GM19025 (cell line): ENCODE measurements at regions not wholly inside any gene's neighbourhood (a gene's known extent, or its start where the extent isn't known, plus 50 kb on each side); places are given as distances from the start of the nearest gene placed in this dataset.

Source experiments
- ATAC-seq: cut with Tn5 transposase; IDR thresholded peaks from one replicate; pipeline ENCODE4 v1.9.1; 2021; ENCODE audit warnings: mild to moderate bottlenecking, low read depth, moderate library complexity; ENCODE audit not compliant: unreplicated experiment

DNA sequence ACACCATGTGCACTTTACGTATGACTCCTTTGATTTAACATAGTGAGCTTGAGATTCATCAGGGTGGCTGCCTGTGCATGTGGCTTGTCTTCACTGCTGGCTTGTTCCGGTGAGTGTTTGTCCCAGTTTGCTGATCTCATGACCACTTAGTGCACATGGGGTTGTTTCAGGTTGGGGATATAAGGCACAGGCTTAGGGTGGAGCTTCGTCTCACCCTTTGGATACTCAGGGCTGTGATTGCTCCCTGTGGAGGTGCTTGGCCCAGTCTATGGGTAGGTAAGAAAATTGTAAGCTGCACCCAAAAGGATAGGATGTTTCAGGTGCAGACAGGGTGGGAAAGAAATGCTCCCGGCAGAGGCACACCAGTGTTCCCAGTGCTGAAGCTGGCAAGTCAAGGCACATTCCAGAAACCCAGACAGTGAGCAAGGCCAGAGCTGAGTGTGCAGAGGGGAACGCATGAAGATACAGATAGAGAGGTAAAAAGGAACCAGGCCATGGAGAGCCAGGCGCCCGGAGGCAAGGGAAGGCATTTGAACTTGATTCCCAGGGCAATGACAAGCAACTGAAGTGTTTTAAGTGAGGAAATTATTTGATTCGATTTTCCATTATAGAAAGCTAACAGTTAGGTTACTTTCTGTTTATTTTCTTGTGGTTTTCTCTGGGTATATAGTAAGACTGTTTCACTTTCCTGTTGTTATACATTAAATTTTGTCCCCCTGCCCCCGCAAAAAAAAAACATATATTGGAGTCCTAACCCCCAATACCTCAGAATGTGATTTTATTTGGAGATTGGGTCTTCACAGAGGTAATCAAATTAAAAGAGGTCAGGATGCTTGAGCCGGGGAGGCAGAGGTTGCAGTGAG, 289.8 kb upstream of the KLF6 start:
- ATAC-seq = no peak

DNA sequence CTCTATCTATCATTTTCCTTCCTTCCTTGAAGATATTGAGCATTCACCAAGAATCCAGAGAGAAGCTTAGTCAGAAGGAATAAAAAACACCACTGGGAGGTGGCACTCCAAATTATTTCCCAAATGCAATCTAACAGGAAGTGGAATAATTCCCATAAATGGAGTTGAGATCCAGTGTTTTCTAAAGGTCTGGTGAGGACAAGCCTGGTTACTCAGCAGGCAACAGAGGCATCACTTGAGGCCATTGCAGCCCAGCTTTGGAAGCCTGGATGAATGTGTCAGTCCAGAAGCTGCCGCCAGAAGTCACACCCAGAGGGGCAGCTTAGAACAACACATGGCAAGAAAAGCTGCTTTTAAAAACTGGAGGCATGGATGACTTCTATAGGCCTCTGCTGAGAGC, 288.9 kb upstream of the KLF6 start:
- no peak for ATAC-seq

DNA sequence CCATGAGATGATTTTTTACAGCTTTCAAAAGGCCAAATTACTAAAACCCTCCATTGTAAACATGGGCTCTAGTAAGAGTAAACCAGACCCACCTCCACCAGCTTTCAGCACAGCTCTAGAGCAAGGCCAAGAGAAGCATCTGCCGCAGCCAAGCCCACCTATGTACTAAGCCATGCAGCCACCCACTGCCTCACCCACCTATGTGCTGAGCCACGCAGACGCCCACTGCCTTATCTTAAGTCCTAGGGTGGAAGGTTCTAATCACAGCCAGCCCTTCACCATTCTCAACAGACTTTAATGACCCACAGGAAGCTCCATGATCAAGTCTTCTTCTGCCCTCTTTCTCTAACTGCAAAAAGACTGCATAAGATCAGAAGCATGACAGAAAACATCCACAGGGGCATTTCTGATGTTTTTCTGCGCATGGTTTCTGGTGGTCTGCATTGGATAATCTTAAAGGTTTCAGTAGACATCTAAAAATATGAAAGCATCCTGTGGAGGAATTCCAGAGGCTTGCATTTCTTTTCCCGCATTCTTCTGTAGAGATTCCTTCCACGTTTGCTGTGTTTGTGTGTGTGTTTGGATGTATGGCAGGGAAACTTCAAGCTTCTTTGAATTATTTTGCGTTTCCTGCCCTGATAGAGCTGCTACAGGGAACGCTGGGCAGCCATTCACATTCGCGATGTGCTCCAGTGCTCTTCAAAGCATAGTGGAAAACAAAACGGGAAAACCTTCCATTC, 286.1 kb upstream of the KLF6 start:
- no peak for ATAC-seq

DNA sequence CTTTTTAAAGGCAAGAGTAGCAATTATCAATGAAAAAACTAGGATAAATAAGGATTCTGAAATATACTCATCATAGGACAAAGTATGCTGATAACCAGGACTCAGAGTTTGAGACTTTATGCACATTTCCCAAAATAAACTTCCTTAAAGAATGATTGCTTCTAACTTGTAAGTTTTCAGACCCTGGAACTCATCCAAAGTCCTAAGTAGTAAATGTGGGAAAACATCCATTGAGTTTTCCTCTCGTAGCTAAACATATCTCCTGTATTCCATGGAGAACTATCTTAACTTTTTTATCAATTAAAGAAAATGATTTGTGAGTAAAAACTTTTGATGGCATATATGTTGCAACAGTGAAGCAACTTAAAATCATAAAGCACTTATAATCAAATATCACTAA, 285.2 kb upstream of the KLF6 start:
- ATAC-seq = no peak

DNA sequence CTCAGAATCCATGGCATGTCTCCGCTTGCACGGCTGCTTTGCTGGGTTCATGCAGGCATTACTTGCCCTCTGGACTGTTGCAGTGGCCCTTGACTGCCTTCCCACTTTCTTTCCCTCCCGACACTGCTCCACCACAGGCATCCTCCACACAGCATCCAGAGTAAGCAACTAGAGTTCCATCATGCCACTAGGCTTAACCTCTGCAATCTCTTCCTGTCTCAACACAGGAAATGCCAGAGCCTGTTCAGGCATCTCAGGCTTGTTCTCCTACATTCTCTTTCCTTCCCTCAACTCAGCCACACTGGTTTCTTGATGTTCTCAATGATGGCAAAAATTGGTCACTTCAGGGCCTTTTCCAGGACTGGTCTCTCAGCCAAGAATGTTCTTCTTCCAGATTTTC, 284.5 kb upstream of the KLF6 start:
- no peak for ATAC-seq

DNA sequence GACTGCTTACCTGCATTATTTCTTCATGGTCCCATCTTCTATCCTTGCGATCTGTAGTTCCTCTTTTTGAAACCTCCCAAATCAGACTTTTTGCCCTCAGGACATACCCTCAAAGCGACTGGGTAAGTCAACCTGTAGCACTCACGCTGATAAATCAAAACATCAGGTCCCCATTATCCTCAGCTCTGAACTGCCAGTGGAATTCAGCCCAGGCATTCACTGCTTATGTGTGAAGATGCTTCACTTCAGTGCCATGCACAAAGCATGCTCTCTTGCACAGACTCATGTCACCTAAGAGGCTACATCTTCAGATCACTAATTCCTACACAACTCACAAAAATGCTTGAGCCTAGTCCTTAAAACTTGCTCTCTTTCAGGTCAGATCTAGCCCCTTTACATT, 283.6 kb upstream of the KLF6 start:
- no peak for ATAC-seq

DNA sequence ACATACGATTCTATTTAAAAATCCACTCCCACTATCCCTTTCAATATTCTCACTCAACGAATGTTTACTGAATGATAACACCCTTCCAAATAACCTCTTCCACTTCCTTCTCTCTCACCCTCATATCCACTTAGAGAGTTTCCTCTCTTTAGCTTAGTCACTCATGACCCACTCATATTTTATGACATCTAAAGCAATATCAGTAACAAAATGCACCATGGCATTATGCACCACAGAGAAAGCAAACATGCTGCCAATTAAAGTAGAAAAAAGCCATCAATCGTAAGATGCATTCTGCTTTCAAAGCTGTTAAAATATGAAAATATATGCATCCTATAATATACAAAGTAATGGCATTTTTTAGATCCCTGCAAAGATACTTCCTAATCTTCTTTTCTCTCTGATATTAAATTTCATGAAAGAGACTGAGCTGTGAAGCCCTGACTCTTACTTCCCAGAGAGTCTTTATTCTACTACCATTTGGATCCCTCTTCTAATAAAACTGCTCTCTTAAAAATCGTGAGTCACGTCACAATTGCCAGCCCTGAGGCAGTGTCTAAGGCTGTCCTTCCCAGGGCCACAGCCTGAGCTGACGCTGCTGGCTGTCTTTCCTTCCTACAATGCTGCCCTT, 283.0 kb upstream of the KLF6 start:
- no peak for ATAC-seq

DNA sequence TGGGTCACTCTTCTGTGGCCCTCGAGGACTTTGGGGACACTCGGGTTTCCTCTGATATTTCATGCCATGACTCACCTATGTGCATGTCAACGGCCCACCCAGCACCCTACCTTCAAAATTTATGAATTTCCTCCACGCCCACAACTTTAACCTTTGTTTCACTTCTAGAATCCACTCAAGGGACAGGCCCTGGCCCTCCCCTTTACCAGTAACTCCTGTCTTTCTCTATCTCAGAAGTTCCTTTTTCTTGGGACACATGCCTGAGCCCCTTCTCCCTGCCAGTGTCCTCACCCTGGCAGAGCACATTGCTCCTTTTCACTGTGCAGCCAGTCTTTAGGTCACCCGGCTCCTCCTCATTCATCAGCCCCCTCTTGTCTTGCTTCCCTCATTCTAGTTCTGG, 282.5 kb upstream of the KLF6 start:
- no peak for ATAC-seq

DNA sequence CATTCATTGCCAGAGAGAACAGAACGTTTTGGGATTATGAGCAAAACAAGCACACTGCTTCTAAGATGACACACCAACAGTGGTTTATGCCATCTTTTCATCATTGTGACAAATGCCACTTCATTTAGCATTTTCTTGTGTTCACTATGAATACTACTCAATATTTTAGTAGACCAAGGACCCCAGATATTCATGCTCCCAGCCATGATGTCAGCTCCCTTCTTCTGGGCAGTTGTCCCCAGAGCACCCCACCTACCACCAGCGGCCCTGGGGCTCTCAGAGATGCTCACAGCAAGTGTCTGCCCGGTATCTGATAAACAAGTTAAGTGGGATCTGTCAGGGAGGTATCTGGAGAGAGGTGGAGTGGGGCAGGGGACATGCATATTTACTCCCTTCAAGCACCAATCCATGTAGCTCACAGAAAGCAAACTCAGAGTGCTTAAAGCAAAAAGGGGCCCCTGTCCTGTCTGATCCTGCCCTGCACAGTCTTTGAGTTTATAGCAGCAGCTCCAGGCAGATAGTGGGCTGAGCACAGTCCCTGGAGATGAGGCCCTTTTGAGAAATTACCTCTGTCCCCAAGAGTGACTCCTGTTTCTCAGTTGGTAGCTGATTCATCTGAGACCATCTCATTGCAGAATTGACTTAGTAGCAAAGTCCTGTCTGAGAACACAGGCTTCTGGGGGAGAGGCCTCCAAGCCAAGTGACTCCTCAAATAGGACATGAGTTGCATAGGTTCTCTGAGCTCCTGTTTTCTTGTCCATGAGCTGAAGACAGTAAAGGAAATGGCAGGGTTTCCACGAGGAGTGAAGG, 281.8 kb upstream of the KLF6 start:
- ATAC-seq = no peak

DNA sequence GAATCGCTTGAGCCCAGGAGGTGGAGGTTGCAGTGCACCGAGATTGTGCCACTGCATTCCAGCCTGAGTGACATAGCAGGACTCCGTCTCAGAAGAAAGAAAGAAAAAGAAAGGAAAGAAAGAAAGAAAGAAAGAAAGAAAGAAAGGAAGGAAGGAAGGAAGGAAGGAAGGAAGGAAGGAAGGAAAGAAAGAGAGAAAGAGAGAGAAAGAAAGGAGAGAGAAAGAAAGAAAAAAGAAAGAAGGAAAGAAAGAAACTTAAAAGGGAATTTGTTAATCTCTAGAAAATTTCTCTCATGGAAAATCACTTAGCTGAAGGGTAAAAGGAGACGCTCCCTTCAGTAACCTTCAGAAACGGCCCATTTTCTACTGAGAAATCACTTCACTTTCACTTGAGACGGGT, 279.5 kb upstream of the KLF6 start:
- no peak for ATAC-seq

DNA sequence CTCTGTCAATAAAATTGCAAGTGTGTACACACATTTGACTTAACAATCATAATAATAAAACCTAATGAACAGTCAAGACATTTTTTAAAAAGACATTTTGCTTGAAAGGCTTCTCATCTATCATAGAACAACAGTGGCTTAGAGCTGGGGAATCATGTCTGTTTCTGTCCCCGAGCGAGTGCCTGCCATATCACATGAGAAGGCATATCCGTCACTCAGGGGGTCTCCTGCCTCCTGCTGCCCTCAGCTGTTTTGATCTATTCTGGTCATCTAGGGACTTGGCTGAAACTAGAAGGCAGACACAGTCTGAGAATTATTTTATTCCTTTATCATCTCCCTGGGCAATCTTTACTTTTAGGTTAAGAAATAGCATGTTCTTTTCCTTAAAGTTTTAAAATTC, 278.7 kb upstream of the KLF6 start:
- ATAC-seq = no peak

DNA sequence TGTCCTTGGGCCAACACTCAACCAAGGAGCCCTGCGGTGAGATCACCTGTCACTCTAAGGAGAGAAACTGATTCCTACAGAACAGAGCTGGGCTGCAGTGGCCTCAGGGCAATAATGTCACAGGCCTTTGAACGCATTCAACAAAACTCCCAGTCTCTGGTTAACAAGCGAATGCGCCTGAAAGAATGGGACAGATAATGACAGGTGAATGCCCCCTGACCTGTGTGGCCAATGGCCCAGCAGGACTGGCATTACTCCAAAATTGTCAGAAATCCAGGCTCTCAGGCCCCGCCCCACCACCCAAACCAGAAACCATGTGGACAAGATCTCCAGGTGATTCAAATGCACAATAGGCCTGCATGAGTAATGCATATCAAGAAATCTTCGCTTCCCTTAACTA, 277.7 kb upstream of the KLF6 start:
- no peak for ATAC-seq

DNA sequence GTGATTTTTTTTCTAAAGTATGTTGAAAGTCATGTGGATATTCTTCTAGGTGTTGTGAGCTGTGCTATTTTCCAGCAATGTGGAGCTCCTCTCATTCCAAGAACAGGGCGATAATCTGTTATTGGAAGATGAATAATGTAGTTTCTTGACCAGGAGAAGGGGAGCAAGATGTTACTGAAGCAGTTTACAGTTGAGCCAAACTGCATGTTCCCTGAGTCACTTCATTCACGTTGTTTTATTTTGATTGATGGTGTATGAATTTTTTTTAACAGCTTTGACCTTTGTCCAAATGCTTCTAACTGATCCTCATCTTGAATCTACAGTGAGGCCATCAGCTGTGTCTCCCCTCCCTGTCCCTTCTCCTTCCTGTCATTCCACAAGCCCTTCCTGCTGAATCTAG, 277.1 kb upstream of the KLF6 start:
- ATAC-seq = no peak

DNA sequence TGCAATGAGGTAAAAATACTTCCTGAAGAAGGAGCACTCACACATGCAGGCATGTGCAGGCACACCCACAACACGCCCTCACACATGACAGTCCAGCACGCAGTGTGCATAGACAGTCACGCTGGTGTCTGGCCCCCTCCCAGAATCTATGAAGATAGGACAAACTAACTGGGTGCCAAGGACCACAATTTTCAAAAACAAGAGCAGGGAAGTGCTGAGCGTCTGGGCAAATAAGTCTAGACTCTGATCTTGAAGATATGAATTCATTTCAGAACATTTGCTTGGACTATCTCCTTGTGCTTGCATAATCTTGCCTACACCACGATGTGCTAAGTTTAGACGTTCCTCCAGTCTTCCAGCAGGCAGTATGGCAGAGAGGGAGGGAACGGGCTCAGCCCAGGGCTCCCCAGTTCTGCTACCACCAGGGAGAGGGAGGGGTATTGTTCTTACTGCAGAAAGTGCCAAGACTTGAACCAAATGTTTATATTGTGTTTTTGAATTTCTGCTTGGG, 276.5 kb upstream of the KLF6 start:
- no peak for ATAC-seq

DNA sequence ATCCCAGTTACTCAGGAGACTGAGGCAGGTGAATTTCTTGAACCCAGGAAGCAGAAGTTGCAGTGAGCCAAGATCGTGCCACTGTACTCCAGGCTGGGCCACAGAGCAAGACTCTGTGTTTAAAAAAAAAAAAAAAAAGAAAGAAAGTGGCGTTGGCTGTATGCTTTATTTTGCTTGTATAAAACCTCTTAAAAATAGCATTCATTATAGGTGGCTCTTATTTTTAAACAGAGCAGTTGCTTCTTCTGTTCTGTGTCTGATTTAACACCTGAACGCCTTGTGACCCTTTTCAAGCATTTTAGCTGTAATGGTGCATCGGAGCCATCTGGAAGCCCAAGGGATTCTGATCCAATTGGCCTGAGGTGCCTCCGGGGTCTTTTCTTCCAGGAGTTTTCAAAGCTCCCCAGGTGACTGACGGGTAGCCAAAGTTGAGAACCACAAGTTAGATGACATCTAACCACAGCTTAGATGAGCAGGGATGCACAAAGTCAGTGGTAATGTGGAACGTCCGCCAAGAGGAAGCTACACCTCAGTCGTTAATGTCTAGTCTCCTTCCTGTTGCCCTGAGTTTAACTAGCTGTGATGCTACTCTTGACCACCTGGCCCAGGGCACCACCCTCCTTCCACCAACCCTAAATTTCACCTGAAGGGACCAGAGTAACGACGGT, 274.6 kb upstream of the KLF6 start:
- no peak for ATAC-seq

DNA sequence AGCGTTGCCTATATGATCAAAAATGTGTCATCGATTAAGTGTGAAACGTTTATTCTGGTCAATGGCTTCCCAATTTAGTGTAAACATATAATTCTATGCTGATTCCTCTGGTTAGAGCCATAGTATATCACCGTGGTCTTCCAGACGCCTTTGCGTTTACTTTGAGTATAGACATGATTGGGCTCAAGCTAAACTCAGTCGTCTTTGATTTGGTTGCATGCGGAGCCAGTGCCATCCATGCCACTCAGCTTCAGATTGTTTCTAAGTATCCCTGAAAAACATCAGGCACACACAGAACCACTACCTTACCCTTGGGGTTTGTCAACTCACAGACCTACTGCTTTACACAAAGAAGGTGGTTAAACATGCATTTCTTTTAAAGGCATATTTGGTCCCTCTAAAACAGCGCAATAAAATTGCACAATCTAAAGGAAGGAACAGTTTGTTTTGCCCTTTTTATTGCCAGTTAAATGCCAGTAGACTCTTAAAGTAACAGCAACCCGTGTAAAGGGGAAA, 273.6 kb upstream of the KLF6 start:
- ATAC-seq = no peak

DNA sequence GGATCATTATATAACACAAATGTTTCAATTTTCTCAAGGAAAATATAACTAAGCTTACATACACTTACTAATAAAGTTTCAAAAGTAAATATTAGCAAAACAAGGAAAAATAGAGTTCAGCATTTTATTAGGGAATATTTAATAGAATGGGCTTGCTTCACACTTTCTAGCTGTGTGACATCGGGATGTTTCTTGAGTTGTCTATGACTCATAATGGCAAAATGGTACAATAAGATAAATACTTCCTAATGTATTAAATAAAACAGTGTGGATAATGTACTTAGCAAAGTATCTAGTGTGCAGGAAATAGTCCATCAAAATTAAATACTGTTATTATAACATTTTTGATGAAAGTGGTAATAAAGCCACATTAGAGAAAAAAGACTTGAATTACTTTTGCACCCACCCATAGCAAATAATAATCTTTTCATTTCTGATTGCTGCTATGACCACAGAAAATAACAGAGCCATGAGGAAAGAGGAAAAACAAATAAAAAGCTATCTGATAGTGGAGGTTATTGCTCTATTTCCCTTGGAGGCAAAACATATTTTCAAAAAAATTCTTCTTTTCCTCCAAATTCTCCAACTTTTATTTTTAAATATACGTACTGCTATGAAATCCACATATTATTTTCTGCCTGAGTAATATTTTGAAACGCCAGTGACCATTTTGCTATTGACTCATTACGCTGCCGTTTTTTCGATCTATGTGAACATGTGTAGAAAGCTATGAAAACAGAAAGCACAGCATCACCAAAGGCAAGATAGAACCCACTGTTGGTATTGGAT, 272.9 kb upstream of the KLF6 start:
- no peak for ATAC-seq

DNA sequence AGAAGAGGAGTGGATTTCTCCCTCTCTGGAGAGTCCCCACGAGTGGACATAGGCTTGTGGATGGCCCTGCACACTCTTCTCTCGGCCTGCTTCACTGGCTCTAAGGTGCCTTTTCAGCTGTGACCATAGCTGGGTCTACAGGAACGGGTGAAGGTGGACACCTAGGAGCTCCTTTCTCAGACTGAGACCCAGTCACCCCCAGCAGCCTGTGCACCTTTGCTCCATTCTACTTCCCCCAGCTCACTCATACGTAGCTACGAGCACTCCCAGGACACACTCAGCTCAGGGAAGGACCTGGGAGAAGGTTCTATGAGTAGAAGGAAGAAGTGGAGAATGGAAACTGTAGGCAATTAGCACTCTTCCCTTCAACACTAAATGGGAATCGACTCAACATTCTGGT, 272.0 kb upstream of the KLF6 start:
- ATAC-seq = no peak
